Frontal cortex (tissue), 3 donors: ENCODE measurements at regions not wholly inside any gene's neighbourhood (a gene's known extent, or its start where the extent isn't known, plus 50 kb on each side); places are given as distances from the start of the nearest gene placed in this dataset.
"Not testable (repeated sequence)": the region's sequence is repeated elsewhere in the genome, so short reads cannot be mapped to it uniquely, and the experiment has no call there.

Source experiments
- DNase-seq, 2 donors: peaks; one replicate each; pipeline ENCODE4 v3.0.0; 2012; ENCODE audit warnings: low spot score in 2 of 2
- FAIRE-seq: peaks from 2 replicates; lab custom pipeline; 2012; peaks lifted over from hg19 to GRCh38; lab: Jason Lieb, UNC
- donor health status: control.
- donor health status: control.
- donor health status: control.

- FAIRE-seq (no peak), DNase-seq (no peak)
These were observed 390.1 kb downstream of the TCERG1L start for GRCh38 chr10:130921461-130921860.

- FAIRE-seq, result no peak
- DNase-seq, result no peak
These were observed 389.5 kb downstream of the TCERG1L start for GRCh38 chr10:130921911-130922440.

GRCh38 chr10:130923596-130923995 lies 387.9 kb downstream of the TCERG1L start:
- no peak for DNase-seq
- FAIRE-seq, result no peak

- DNase-seq, result no peak
- FAIRE-seq, result no peak
These were observed 387.2 kb downstream of the TCERG1L start for GRCh38 chr10:130924138-130924819.

- FAIRE-seq (no peak), DNase-seq (no peak)
These were observed 385.1 kb downstream of the TCERG1L start for GRCh38 chr10:130926442-130926841.

- FAIRE-seq (no peak), DNase-seq (no peak)
These were observed 384.4 kb downstream of the TCERG1L start for GRCh38 chr10:130927157-130927556.

- FAIRE-seq (no peak), DNase-seq (no peak)
These were observed 383.2 kb downstream of the TCERG1L start for GRCh38 chr10:130928306-130928705.

- no peak for FAIRE-seq
- no peak for DNase-seq
These were observed 381.8 kb downstream of the TCERG1L start for GRCh38 chr10:130929422-130930325.

GRCh38 chr10:130930821-130931220 lies 380.7 kb downstream of the TCERG1L start:
- DNase-seq (no peak), FAIRE-seq (no peak)

GRCh38 chr10:130931256-130931655 lies 380.3 kb downstream of the TCERG1L start:
- no peak for DNase-seq
- no peak for FAIRE-seq

- DNase-seq (no peak), FAIRE-seq (no peak)
These were observed 379.1 kb downstream of the TCERG1L start for GRCh38 chr10:130932326-130933007.

GRCh38 chr10:130933008-130933390 lies 378.5 kb downstream of the TCERG1L start:
- DNase-seq (no peak), FAIRE-seq (no peak)

GRCh38 chr10:130934293-130935127 lies 377.0 kb downstream of the TCERG1L start:
- FAIRE-seq (no peak), DNase-seq (no peak)

GRCh38 chr10:130935128-130935439 lies 376.4 kb downstream of the TCERG1L start:
- FAIRE-seq (no peak), DNase-seq (no peak)

- DNase-seq (no peak), FAIRE-seq (no peak)
These were observed 375.5 kb downstream of the TCERG1L start for GRCh38 chr10:130935897-130936550.

GRCh38 chr10:130936851-130937250 lies 374.7 kb downstream of the TCERG1L start:
- DNase-seq (no peak), FAIRE-seq (no peak)

GRCh38 chr10:130938051-130938450 lies 373.5 kb downstream of the TCERG1L start:
- no peak for FAIRE-seq
- no peak for DNase-seq

GRCh38 chr10:130938891-130939290 lies 372.6 kb downstream of the TCERG1L start:
- FAIRE-seq, DNase-seq: not testable (repeated sequence)

GRCh38 chr10:130941886-130942285 lies 369.6 kb downstream of the TCERG1L start:
- DNase-seq (no peak), FAIRE-seq (no peak)
